Superior temporal gyrus (tissue), 1 donor: ENCODE measurements at regions not wholly inside any gene's neighbourhood (a gene's known extent, or its start where the extent isn't known, plus 50 kb on each side); places are given as distances from the start of the nearest gene placed in this dataset.

ENCODE experiments used
- DNase-seq: peaks from one replicate; pipeline ENCODE4 v3.0.0-alpha.2; 2016; ENCODE audit errors: extremely low spot score

DNA sequence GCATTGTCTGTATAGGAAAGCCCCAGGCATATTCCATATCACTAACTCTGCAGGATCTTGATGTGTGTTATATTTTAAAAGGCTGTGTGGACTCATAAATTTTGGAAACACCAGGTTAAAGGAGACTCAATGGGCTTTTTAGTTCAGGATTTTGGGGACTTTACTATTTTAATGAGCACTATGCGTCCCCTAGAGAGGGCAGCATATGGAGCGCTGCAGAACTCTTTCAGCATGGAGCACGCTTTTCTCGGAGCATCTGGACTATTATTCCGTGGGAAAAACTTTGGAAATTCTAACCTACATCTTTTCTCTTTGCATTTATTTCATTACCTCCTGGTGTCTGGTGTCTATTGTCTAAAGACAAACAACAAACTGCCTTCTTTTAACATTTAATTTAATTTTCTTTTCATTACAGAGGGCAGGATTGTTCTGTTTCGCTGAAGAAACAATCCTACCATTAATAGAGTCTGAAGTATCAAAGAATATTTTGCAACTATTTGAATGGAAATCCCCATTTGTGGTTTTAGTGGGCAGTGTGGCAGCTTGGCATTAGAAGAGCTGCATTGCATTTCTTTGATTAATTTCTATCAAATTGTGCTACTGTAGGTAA, 399.9 kb upstream of the HSF2 start:
- no peak for DNase-seq

DNA sequence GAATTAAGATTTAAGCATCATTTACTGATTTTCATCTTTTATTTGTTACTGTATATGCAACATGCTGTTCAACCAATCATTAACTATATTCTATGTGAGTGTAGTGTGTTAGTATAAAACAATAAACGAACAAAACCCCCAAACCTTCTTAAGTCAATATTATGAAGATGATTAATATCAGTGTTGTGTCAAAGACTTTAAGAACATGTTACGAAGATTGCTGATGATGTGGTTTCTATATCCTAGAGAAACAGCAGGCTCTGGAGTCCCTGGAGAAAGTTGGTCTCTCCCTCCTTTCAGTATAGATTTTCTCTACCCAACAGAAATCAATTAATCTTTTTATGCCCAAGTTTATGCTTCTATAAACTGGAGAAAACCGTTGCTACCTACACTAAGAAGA, 393.8 kb upstream of the HSF2 start:
- DNase-seq: no peak

DNA sequence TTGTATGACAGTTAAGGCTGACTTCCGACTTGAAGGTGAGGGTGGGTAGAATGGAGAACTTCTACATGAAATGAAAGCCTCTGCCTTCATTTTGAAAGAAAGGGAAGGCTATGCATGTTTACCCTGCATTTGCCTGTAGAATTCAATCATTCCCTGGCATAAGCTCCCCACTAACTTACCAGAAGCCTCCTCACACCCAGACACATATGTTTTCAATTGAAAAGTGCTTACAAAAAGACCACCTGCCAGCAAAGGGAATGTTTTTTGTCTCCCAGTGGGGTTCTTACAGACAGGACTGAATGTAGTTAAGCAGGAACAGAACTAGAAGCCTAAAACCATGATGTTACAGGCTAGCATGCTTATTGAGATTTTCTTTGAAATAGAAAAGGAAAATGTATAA, 392.1 kb upstream of the HSF2 start:
- no peak for DNase-seq

DNA sequence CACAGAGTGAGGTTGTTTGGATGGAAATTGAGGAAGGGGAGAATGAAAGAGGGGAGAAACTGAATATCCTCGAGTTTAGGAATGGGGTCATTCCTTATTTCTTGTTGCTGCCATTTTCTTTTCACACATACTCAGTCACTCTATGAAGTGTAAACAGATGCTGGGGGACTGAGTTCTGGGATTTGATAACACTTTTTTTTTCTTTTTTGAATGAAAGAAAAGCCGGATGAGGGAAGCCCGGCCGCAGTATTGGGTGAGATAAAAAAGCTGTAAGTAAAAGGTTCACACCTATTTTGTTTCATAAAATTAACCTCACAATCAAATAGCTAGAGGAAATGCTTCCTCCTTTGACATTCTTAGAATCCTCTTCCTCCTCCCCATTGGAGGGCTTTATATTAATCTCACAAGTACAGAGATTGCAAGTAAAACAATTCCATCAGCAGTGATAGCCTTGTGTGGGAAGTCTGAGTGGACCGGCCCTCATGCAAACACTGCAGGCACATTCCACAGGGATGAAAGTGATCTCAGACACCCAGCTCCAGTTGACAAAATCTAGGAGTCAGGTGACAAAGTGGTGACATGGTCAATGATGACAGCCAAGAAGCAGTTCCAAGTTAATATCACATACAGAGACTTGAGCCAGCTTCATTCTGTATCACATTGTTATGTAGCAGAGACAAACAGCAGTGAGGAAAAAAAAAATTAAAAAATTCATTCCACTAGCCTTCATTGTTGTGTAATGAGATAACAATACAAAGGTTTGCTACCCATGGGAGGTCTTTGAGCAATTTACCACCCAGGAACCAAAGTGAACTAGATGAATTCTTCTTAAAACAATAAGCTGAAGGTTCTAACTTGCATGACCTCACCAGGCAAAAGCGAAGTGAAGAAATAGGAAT, 391.1 kb upstream of the HSF2 start:
- DNase-seq: no peak

DNA sequence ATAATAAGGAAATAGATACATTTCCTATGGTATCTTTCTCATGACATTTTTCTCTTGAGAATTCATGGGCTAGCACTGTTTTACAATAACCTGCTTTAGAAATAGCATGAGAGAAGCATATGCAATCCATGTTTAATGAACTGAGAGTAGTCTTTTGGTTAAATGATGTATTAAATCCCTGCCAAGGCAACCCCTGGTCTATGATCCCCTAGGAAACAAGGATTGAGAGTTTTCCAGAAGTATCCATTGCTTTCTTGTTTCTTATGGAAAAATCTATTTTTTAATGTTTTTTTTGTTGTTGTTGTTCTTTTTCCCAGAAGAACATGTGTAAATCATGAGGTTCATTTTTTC, 390.5 kb upstream of the HSF2 start:
- DNase-seq: no peak

DNA sequence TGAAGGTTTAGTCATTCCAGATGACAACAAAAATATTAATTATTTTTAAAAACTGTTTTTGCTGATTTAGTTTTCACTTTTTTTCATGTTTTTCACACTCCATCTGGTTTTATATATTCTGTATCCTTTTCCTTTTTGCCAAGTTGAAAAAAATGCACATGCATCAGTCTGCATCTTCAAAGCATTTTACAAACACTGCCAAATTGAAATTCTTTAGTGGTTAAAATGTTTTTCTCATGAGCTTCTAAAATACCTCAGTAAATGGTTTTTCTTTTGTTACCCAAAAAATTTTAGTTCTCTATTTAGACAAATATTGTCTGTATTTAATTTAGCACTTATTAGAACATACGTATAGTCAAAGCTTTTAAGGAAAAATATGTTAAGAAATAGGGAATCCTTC, 386.9 kb upstream of the HSF2 start:
- no peak for DNase-seq

DNA sequence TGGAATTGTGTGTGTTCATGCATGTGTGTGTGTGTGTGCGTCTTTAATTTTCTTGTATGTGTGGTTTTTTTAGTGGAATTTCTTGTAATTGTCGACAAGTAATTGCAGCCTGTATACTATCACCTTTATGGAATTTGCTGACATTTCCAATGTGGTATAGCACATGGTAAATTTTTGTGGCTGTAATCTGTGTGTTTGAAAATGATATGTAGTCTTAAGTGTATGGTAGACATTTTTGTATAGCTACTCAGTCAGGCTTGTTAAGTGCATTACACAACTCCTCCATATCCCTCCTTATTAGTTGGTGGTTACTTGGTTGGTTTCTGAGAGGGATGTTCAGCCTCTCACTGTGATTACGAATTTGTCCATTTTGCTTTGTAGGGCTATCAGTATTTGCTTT, 384.5 kb upstream of the HSF2 start:
- no peak for DNase-seq

DNA sequence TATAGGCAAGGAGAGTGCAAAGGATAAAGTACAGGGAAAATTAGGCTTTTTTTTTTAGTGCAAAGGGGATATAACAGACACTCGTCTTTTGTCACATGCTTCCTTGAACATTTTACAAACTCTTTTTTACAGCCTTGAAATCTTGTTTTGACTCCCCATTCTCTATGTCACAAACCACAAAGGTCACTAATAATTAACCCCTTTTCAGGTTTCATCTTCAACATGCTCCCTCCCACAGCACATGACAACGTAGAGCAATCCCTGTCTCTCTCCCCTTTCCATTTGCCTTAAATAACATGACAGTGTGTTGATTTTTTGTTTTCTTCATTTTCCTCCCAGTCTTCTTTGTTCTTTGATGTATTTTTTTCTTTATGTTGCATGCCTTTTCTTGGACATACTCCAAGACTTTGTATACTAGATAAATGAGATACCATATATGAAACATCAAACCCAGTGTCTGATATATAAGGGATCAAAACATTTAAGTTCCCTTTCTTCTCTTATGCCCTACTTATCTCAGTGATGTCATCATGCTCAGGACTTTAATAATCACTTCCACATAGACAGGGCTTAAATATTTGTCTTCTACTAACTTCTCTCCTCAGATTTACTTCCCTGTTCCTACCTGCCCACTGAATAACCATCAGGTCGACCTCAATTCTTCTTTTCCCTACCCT, 378.7 kb upstream of the HSF2 start:
- DNase-seq: no peak

DNA sequence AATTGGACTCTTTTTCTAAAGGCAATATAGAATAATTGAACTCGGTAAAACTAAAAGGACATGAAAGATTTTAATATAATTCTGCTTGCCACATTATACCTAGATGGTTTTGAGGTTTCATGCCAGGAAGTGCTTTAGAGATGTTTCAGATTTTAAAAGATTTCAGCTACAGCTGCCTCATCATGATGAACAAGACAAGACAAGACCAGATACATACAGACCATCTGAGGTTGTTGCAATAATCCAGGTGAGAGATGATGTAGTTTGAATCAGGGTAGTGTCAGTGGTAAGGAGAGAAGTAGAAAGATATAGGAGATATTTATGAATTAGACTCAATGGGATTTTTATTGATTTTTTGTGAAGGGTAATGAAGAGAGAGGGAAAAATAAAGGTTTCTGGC, 374.3 kb upstream of the HSF2 start:
- no peak for DNase-seq

DNA sequence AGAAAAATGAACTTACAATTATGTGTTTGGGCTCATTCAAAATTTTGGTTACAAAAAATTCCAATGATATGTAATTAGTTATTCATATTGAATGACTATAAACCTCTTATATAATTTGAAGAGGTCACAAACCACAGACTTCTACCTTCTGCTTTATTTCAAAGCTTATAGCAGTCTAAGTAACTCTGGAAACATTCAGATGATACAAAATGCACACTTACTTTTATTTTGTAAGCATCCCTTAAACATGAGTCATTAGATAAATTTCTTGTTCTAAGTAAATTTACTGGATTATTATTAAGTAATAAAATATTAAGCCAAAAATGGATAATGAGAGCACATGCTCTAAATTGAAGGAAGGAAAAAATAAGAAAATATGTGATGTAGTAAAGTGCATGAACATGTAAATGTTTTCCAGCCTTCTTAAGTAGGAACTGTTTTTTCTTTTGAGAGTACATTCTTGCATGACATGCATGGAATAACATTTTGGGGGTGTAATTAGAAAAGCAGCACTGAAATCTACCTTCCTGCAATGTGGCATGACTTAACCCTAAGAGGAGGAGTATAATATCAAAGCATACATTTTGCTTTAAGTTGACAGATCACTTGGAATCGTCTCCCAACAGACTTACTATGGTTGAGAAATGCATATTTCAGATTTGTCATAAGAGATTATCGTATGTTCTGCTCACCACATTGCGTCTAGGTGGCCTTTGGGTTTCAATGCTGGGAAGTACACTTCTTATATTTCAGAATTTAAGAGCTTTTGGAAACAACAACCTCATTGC, 372.7 kb upstream of the HSF2 start:
- DNase-seq: no peak

DNA sequence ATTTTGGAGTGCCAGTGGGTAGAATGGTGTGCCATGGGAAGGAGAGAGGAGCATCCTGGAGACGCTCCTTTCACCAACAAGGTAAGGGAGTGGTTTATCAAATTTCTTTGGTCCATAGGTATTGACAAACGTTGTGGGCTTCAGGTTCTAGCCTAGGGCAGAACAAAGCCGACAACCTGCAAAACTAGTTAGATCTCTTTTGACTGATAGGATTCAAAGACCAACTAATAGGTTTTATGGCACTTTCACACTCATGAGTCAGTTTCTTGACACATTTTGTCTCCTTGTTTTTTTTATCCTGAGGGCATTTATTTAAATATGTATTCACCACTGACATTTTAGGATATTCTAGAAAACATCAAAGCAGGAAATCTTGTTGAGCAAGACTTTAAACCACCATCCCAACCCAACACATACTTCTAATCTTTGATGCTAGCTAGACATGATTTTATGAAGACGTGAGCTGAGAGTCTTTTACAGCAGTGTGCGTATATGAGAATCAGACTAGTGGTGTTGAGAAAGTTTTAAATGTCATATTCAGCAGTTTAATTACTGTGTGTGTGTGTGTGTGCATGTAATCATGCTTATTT, 370.4 kb upstream of the HSF2 start:
- DNase-seq: no peak

DNA sequence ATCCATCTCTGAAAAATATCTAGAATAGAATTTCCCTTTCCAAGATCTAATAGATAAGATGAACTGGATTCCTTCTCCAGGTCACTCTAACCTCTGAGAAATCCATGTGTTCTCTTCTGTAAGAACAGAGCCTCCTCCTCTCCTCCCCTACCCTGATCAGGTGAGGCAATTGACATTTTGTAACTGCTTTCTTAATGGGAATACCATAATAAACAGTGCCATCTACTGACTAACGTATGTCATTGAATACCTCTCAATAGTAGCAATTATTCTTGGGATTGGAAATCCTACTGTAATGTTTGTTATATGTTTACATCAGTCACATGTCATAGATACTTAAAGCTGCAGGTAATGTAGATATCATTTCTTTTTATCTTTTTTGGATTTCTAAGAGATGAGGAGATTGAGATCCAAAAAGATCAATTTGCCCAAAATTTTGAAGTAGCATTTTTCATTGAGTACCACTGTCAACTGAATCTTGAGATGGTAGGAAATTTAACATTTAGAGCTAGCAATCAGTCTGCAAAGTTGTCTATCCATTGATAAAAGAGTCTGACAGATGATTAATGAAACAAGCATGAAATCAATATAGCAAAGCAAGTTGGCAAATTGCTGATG, 365.8 kb upstream of the HSF2 start:
- DNase-seq: peak; percentile 76

DNA sequence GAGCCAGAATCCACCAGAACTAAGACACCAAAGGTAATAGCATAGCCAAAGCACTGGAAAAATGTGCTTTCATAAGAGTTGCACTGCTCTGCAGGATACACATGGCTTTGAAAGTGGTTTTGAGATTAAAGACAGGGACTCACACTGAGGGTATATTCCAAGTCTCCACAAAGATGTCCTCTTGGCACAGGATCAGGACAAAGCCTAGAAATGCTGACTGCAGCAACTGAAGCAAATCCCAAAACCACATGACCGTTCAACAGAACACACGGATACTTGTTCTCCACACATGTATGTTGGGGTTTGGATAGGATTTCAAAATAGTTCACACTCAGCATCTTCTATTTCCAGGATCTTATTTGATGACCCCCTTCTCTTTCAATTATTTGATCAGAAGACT, 364.3 kb upstream of the HSF2 start:
- no peak for DNase-seq

DNA sequence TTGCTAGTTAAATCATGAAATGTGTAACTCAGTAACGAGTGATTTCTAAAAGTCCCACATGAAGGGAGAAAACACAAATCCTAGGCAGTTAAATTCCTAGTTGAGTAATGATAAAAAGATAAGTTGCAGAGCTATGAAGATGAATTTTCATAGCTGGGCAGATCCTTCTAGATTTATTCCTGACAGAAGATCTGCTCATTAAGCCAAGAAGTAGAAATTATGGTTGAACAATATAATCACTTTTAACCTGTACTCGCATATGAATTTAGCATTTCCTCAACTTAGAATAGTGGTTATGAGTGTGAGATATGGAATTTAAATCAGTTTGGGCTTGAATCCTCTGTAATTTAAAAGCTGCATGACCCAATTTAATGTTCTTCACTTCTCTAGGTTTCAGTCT, 359.2 kb upstream of the HSF2 start:
- DNase-seq: no peak

DNA sequence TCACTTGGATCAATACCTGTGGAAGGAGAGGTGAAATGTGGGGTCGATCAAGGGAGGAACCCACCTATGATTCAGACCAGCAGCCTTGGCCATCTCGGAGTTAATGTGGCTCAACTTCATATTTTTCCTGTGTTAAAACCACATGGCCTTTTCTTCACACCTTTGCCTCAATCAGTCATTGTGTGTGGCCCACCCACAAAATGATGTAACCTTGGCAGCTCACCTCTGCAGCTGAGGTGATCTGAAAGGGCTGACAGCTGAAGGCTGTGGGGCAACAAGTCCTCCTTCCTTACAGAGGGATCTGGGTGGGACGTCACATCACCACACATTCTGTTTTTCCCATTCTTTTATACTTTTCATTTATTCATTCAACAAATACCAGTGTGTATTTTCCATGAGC, 357.1 kb upstream of the HSF2 start:
- DNase-seq: no peak

DNA sequence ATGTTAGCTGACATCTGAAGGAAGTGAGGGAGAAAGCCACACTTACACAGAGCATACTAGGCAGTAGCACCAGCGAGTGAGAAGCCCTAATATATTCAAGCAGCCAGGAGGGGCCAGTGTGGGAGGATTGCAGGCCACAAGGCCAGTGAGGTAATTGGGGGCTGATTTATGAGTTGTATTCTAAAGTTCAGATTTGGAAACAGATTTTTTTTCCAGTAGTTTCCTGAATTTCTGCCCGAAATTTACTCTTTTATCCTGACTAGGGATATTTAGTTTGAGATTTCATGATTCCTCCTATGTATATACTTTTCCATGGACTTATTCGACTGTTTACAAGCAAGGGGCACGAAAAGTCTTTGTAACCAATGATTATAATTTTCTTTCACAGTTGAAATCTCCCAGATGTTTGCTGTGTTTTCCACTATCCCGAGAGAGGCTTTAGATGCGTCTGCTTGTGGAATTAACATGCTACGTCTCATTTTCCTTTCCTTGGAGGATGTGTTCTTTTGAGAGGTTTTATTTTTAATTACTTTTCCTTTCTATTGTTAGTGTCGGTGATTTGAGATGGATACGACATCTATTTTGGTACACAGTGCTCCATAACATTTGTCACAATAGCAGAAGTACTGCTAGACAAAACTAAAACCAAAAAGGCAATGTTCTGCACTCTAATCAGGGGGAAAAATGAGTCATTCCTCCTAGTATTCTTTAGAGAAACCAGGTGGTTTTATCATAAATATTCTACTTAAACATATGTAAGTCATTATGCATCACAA, 356.3 kb upstream of the HSF2 start:
- no peak for DNase-seq

DNA sequence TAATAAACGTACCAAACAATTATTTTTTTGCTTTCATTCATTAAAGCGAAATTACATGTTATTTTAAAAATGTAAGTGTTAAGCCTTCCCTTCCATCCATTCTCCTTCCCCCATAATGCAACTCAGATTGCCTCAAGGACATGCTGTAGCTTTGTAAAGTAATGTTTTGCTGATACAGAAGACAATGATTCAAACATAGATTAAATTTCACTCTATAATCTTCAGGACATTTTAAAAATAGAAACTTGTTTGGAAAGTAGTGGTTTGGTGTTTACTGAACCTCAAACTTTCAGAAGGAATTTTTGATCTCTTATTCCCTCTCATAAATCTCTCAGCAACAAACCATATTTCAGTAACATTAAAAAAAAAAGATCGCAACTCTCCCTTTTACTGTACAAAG, 350.9 kb upstream of the HSF2 start:
- no peak for DNase-seq

DNA sequence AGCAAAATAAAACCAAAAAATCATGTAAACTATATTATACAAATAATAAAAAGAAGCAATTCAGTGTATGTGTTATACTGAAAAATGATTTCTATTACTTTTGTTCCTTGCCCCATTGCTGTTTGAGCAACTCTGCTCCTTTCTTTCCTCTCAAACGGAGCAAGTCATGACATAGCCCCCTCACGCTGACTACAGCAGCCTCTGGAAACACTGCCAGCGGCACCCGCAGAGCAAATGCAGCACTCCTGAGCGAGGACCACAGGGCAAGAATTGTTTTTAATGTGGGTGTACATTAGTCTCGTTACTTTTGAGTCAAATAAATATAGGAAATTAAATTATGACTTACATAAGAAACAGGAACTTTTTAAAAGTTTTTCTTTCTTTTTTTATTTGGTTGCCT, 350.1 kb upstream of the HSF2 start:
- no peak for DNase-seq

DNA sequence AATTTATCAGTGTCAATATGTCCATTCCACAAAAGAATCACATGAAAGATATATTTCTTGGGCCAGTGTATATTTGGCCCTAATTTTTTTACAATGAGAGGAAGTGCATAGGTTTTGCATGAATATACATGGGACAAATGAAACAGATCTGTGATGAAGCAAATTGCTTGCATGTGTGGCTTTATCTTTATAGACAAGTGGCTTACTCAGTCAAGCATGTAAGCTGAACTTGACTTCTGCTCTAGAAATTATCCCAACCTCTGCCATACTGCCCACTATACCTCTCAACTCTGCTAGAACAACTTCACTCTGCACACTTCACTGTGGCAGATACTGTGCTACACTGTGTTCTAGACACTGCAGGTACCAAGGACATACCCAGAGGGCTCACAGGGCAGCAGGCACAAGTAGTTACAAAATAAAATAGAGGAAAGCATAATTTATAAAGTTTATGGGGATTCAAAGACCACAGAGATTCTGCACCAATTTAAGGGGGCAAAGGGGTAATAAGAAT, 349.2 kb upstream of the HSF2 start:
- DNase-seq: no peak

DNA sequence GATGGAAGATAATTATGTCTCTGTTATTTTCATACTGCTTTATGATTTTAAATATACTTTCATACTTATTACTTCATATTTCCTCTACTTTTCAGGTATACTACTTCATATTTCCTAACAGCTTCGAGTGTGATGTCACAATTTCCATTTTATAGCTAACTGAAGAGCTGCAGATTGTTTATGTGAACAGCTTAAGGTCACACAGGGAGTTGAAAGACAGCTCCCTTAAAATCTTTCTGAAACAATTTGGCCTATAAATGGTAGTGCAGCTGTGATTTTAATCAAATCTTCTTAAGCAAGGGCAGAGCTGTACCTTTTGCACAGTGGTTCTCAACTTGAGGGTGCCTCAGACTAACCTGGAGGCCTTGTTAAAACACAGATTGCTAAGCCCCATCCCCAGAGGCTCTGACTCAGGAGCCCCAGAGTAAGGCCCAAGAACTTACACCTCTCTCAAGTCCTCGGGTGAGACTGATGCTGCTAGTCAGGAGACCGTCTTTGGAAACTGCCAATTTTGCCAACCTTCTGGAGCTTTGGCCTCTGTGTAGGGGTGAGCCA, 347.0 kb upstream of the HSF2 start:
- DNase-seq: no peak
